ENCODE measurements at regions not wholly inside any gene's neighbourhood (a gene's known extent, or its start where the extent isn't known, plus 50 kb on each side); places are given as distances from the start of the nearest gene placed in this dataset.

GRCh38 chr4:18441676-18442075 is 420.1 kb upstream of the LCORL start:
- TF ChIP-seq TAF1 (IDR thresholded peaks at IDR 0.05; ENCODE audit: borderline replicate concordance, insufficient read depth, low read length) (no peak), REST (IDR thresholded peaks at IDR 0.05; ENCODE audit: insufficient read depth in 1 of 2, low read depth in 2 of 2, low read length in 2 of 2) (no peak), FOXP2 (optimal IDR thresholded peaks at IDR 0.05; ENCODE audit: borderline replicate concordance, extremely low read depth, extremely low read length, insufficient read depth) (no peak), POLR2AphosphoS5 (IDR thresholded peaks at IDR 0.05; ENCODE audit: low read depth, low read length) (no peak), SIN3A (IDR thresholded peaks at IDR 0.05; ENCODE audit: borderline replicate concordance, insufficient read depth, low read length) (no peak)

GRCh38 chr4:18441203-18441590 is 419.6 kb upstream of the LCORL start:
- TF ChIP-seq FOXP2 (optimal IDR thresholded peaks at IDR 0.05; ENCODE audit: borderline replicate concordance, extremely low read depth, extremely low read length, insufficient read depth) (no peak), SIN3A (IDR thresholded peaks at IDR 0.05; ENCODE audit: borderline replicate concordance, insufficient read depth, low read length) (no peak), REST (IDR thresholded peaks at IDR 0.05; ENCODE audit: insufficient read depth in 1 of 2, low read depth in 2 of 2, low read length in 2 of 2) (no peak), POLR2AphosphoS5 (IDR thresholded peaks at IDR 0.05; ENCODE audit: low read depth, low read length) (no peak)

GRCh38 chr4:18440527-18441202 is 419.1 kb upstream of the LCORL start:
- TF ChIP-seq REST (IDR thresholded peaks at IDR 0.05; ENCODE audit: insufficient read depth in 1 of 2, low read depth in 2 of 2, low read length in 2 of 2) = no peak
- TF ChIP-seq SIN3A (IDR thresholded peaks at IDR 0.05; ENCODE audit: borderline replicate concordance, insufficient read depth, low read length) = no peak

- no peak for TF ChIP-seq POLR2AphosphoS5 (IDR thresholded peaks at IDR 0.05; ENCODE audit: low read depth, low read length)
- no peak for TF ChIP-seq FOXP2 (optimal IDR thresholded peaks at IDR 0.05; ENCODE audit: borderline replicate concordance, extremely low read depth, extremely low read length, insufficient read depth)
- TF ChIP-seq REST (IDR thresholded peaks at IDR 0.05; ENCODE audit: insufficient read depth in 1 of 2, low read depth in 2 of 2, low read length in 2 of 2) = no peak
- TF ChIP-seq SIN3A (IDR thresholded peaks at IDR 0.05; ENCODE audit: borderline replicate concordance, insufficient read depth, low read length) = no peak
- TF ChIP-seq TAF1 (IDR thresholded peaks at IDR 0.05; ENCODE audit: borderline replicate concordance, insufficient read depth, low read length) = no peak
Measured at GRCh38 chr4:18439311-18439710, 417.8 kb upstream of the LCORL start.

- TF ChIP-seq FOXP2 (optimal IDR thresholded peaks at IDR 0.05; ENCODE audit: borderline replicate concordance, extremely low read depth, extremely low read length, insufficient read depth) = no peak
- TF ChIP-seq REST (IDR thresholded peaks at IDR 0.05; ENCODE audit: insufficient read depth in 1 of 2, low read depth in 2 of 2, low read length in 2 of 2) = no peak
- TF ChIP-seq TAF1 (IDR thresholded peaks at IDR 0.05; ENCODE audit: borderline replicate concordance, insufficient read depth, low read length) = no peak
- no peak for TF ChIP-seq POLR2AphosphoS5 (IDR thresholded peaks at IDR 0.05; ENCODE audit: low read depth, low read length)
- TF ChIP-seq SIN3A (IDR thresholded peaks at IDR 0.05; ENCODE audit: borderline replicate concordance, insufficient read depth, low read length) = no peak
Measured at GRCh38 chr4:18435781-18436180, 414.2 kb upstream of the LCORL start.

All from PFSK-1 (cell line).